ENCODE measurements at regions not wholly inside any gene's neighbourhood (a gene's known extent, or its start where the extent isn't known, plus 50 kb on each side); places are given as distances from the start of the nearest gene placed in this dataset.

DNA sequence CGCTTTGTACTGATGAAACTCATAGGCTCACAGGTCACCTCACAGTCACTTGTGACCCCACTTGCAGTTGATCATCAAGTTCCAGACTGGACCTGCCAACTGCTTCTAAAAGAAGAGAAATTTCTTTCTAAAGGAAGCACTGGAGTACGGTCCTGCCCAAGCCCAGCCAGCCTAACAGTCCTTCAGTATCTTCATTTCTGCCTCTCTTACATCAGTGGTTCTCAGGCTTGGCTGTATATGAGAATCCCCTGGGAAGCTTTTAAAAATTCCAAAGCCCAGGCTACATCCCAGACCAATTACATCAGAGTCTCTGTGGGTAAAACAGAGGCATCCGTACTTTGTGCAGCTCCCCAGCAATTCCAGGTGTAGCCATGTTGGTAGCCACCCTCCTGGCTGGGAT is 282.1 kb downstream of the NFIB start:
- DNase-seq (ENCODE audit: low read depth in 2 of 3, low spot score in 2 of 3): no peak

GRCh38 chr9:14031060-14031414 is 282.9 kb downstream of the NFIB start:
- DNase-seq (ENCODE audit: low read depth in 2 of 3, low spot score in 2 of 3): no peak

DNA sequence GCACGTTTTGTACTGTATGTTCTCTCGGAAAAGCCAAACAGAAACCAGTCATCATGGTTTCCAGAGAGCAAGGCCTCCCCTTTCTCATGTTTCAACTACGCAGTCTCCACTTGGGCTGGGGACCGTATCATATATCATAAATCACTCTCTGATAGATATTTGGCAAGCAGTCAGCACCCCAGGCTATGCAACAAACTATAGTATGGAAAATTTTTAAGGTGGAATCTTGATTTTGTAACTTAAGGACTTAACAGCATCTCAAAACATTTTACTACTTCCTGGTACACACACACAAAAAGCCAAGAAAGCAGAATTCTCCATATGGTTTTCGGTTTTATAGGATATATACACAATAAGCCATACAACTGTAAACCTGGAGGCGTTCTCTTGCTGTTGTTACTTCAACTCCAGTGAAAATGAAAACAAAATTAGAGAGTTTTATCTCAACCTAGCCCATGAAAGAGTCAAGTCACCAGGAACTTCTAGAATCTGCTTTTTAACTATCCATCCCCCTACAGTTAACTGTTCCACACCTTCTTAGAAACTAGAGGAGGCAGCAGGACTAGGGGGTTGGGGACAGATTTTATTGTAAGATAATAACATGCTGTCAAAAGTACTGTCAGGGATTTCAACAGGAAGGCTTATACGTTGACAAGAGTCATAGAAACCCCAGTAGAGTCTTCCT is 283.4 kb downstream of the NFIB start:
- no peak for DNase-seq (ENCODE audit: low read depth in 2 of 3, low spot score in 2 of 3)

DNA sequence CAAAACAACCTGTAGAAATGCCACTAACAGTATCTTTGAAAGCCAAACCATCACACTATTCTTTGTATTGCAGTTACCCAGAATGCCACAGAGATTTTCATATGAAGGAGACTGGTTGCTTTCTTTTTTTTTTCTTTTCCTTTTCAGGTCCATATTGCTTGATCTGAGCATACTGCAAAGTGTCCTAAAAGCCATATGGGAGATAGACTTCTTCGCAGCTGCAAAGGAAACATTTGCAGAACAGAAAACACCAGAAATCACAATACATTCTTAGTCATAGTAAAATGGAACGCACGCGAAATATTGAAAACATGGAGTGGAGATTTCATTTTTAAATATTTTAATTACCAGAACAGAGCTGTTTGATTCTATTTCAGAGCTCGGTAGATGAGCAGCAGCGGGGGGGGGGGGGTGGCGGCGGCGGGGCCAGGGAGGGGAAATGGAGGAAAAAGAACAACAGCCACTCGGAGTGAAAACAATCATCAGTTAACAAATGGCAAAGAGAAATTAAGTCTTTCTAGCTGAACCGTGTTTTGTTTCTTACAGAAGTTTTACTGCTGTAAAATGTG is 284.1 kb downstream of the NFIB start:
- no peak for DNase-seq (ENCODE audit: low read depth in 2 of 3, low spot score in 2 of 3)

DNA sequence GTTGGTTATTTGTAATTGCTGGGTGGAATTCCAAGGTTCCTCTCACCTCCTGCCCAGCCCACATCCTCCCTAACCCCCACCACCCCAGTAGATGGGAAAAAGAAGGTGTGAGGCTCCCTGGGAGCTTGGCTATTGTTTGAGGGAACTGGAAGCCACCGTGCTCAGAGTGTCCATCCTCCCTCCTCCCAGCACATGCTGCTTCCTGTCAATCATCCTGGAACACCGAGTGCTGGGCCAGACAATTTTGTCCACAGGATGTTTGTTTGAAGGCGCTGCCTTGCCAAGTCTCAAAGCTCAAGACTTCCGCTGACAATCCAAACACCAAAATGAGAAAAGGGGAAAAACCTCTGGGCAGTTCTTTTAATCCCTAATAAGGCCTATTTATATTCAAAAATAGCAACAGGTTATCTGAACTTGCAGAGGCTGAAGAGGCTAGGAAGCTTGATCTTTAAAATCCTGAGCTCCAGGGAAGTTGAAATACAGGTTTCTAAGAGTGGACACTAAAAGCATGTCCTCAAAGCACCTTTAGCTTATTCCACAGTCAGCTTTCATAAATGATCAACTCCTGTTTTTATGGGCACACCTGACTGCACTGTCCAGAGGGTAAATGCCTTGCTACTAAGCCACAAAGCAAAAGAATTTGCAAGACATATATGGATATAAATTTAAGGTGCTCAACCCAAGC is 286.7 kb downstream of the NFIB start:
- DNase-seq (ENCODE audit: low read depth in 2 of 3, low spot score in 2 of 3): no peak

- no peak for DNase-seq (ENCODE audit: low read depth in 2 of 3, low spot score in 2 of 3)
Measured at GRCh38 chr9:14025741-14026140, 288.2 kb downstream of the NFIB start.

DNA sequence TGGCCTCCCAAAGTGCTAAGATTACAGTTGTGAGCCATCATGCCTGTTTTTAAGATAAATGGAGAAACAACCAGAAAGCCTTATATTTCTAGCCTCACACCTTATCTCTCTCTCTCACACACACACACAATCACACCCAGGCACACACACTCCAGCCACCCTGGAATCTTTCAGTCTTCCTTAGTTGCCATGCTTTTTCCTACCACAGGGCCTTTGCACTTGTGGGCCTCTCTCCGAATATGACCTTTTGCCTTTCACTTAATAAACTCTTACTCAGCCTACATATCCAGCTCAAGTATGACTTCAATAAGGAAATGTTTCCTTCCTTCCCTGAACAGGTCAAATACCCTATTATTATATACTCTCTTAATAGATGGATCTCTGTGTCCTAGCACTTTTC is 290.7 kb downstream of the NFIB start:
- no peak for DNase-seq (ENCODE audit: low read depth in 2 of 3, low spot score in 2 of 3)

DNA sequence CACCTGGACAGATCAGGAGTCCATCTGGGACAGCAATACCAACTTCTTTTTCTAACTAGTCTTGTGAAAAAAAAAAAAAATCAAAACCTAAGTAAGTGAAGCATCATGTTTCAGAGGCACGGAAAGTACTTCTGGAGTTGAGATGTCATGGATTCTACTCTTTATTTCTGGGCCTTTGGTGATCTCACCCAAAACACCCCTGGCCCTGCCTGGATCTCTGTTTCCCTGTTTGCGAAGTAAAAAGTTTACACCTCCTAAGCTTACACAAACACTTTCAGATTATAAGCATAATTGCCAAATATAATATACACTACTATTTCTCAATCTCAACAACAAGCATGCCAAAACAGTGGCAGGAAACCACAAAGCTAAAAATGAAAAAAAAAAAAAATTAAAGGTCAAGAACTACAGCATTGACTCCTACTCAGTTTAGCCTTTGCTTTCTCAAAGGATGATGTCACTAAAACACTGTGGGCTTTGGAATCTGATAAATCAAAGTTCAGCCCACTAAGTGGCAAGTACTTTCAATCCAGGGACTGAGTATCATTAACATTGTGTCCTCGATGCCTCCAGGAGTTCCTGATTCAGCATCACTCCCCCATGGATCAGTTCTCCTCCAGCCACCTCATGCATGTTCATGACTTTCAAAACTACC is 291.9 kb downstream of the NFIB start:
- no peak for DNase-seq (ENCODE audit: low read depth in 2 of 3, low spot score in 2 of 3)

- no peak for DNase-seq (ENCODE audit: low read depth in 2 of 3, low spot score in 2 of 3)
Measured at GRCh38 chr9:14018081-14018480, 295.9 kb downstream of the NFIB start.

DNA sequence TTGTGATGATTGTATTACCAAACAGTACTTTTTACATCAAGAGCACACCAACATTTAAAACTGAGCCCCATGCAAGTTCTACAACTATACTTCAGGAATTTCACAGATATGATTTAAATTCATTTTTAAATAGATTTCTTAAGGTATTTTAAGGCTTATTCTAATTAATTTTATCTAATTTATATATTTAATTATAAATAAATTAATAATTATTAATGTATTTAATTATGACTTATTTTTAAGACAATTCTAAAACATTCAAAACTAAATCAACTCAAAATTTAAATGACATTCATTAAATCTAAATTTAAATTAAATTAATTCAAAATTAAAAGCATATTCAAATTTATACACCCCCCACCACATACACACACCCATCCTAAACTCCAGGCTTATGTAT is 299.2 kb downstream of the NFIB start:
- no peak for DNase-seq (ENCODE audit: low read depth in 2 of 3, low spot score in 2 of 3)

DNA sequence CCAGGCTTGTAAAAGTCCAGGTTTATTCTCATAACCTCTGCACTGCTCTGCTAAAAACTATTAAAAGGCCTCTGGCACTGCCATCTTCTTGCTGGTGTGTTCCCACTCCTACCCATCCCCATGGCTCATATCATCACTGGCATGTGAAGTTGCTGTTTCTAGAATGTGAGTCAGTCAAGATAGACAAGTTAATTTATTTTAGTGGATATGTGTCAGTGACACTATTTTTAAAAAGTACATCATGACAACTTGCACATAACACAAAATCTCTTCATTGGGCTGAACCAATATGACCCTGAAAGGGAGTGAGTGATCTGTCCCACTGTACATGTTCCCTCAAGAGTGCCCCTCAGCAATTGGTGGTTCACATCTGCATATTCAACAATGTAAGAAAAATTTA is 299.7 kb downstream of the NFIB start:
- DNase-seq (ENCODE audit: low read depth in 2 of 3, low spot score in 2 of 3): no peak

DNA sequence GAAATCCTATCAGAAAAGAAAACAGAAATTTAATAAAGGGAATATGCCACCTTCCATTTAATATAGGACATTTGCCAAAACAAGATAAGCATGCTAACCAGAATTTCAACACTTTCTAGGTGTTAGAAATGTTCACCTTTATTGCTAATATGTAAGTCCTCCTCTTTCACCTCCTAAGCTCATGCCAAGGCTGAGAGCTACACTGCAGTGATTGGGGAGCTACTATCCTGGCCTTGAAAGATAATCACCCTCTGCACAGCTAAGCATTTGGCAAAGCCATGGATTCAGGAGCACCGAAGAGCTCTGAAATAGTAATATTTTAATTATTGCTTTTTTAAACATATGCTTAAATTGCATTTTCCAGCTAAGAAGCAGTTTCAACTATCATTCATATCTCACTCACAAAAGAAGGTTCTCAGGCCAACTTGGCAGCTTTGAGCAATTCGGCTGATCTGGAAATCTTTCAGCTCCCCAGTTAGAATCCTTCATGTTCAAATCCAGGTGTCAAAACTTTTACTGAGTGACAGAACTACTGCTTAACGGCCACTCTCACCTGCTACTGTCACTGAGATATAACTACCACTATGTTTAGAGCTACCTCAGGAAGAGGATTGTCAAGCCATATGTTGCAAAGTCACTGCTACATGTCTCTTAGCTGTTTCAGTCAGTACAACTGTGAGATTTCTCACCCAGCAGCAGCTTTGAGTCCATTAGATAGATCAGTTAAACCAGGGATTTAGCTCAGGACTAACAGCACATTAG is 302.0 kb downstream of the NFIB start:
- DNase-seq (ENCODE audit: low read depth in 2 of 3, low spot score in 2 of 3): no peak

- DNase-seq (ENCODE audit: low read depth in 2 of 3, low spot score in 2 of 3): no peak
Measured at GRCh38 chr9:14007190-14007769, 306.7 kb downstream of the NFIB start.

GRCh38 chr9:14006386-14007187 is 307.4 kb downstream of the NFIB start:
- DNase-seq (ENCODE audit: low read depth in 2 of 3, low spot score in 2 of 3): no peak

- DNase-seq (ENCODE audit: low read depth in 2 of 3, low spot score in 2 of 3): no peak
Measured at GRCh38 chr9:14004110-14004509, 309.8 kb downstream of the NFIB start.

DNA sequence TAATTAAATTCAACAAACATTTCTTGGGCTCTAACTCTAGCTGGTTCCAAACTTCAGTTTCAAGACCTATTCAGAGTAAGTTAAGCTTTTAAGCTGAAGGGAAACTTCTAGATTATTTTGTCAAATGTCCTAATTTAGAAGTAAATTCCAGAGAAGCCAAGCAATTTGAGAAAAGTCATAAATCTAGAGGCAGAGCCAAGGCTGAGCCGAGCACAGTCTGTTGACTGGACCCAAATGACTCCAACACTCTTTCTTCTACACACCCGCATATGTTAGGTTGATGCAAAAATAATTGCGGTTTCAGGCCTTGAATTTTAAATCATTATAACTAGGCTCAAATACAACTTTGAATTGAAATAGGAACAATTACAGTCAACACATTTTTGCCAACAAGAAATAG is 319.7 kb downstream of the NFIB start:
- DNase-seq (ENCODE audit: low read depth in 2 of 3, low spot score in 2 of 3): no peak

DNA sequence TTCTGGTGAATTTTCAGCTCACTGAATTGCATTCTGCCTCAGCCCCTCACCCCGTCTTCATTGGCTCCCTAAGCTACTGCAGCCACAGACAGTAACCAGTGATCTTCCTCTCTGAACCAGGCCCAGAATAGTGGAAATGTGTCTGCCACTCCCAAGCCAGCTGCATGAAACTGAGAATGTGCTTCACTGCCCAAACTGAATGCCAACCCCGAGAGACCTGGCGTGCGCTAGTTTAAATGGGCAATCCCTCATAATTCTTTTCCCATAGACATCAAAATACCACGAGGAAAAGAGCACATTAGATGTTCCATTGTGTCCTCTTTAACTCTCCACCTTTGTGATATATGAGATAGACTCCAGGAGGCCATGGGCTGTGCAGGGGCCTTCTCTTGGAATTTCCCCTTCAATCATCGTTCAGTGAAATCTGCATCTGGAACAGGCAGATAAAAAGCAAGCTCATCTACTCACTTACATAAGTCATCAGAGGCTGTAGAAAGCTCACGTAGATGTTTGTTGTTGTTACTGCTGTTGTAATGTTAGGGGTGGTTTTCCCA is 320.2 kb downstream of the NFIB start:
- DNase-seq (ENCODE audit: low read depth in 2 of 3, low spot score in 2 of 3): no peak

DNA sequence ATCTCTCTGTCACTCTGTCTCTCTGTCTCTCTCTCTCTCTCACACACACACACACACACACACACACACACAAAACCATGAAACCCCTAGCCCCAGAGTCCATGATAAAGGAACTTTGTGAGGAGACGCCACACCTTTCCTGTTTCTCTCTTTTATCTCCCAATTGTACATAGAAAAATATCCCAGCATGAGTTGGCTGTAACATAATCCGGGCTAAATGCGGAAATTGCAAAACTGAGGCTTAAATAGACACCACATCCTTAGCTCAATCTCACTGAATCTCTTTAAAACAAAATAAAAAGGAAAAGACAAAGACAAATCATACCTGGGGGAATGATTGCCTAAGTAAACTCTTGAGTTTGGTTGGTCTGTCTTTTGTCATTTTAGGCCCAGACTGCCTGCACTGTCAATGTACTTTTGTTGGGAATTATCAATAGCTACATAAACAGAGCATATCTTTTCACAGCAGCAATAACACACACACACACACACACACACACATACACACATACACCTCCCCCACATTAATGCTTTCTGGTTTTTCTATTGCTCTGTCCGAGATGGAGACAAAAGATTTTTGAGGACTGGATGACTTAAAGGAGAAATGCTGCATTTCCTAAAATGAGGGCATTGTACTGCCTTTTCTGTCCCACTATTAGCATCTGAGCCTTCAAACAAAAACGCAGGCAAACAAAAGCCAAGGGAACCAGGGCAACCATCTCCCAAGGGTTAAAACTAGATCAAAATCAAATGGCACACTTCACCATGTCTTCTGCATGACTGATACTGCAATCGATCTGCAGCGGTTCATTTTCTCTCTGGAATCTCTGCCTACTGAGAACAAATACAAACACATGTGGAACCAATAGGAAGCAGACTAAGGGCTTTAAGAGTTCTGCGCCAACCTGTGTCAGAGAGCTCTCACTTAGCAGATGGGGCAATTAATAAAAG is 321.5 kb downstream of the NFIB start:
- no peak for DNase-seq (ENCODE audit: low read depth in 2 of 3, low spot score in 2 of 3)

GRCh38 chr9:13991395-13991794 is 322.5 kb downstream of the NFIB start:
- no peak for DNase-seq (ENCODE audit: low read depth in 2 of 3, low spot score in 2 of 3)

All from hematopoietic multipotent progenitor cell (in vitro differentiated cells).